SK-N-MC (cell line): ENCODE measurements at regions not wholly inside any gene's neighbourhood (a gene's known extent, or its start where the extent isn't known, plus 50 kb on each side); places are given as distances from the start of the nearest gene placed in this dataset.

Experiments
- EZH2 ChIP-seq: fragments of 200-600 bp; sonication (generic); IDR thresholded peaks from one replicate; pipeline ENCODE4 v1.6.1; 2017; ENCODE audit warnings: antibody characterized with exemption
- FOXP2 ChIP-seq: optimal IDR thresholded peaks from 2 replicates; pipeline ENCODE3; 2011; ENCODE audit warnings: mild to moderate bottlenecking, moderate library complexity; ENCODE audit not compliant: insufficient read depth; ENCODE audit errors: extremely low read length, control extremely low read depth
- POLR2AphosphoS5 ChIP-seq: IDR thresholded peaks from 2 replicates; pipeline ENCODE4 v1.6.1; 2012; ENCODE audit warnings: mild to moderate bottlenecking, low read depth, low read length, borderline replicate concordance

- TF ChIP-seq EZH2, result no peak
- TF ChIP-seq POLR2AphosphoS5, result 0 out of 2 replicates have a peak, but pooled peaks have one; percentile 32
- no peak for TF ChIP-seq FOXP2
Measured at GRCh38 chr18:68220458-68220857, 494.4 kb downstream of the TMX3 start.
